GM18498 (cell line): ENCODE measurements at regions not wholly inside any gene's neighbourhood (a gene's known extent, or its start where the extent isn't known, plus 50 kb on each side); places are given as distances from the start of the nearest gene placed in this dataset.

Experiments
- ATAC-seq: cut with Tn5 transposase; IDR thresholded peaks from one replicate; pipeline ENCODE4 v1.9.1; 2021; ENCODE audit warnings: mild to moderate bottlenecking, moderate library complexity; ENCODE audit not compliant: unreplicated experiment

- ATAC-seq: no peak
Observed at GRCh38 chr2:37588316-37588777, 83.1 kb downstream of the CDC42EP3 start.

GRCh38 chr2:37589298-37589697 lies 82.1 kb downstream of the CDC42EP3 start:
- ATAC-seq: peak; percentile 61

- ATAC-seq: no peak
Observed at GRCh38 chr2:37590119-37590571, 81.3 kb downstream of the CDC42EP3 start.
